ENCODE measurements at regions not wholly inside any gene's neighbourhood (a gene's known extent, or its start where the extent isn't known, plus 50 kb on each side); places are given as distances from the start of the nearest gene placed in this dataset.

DNA sequence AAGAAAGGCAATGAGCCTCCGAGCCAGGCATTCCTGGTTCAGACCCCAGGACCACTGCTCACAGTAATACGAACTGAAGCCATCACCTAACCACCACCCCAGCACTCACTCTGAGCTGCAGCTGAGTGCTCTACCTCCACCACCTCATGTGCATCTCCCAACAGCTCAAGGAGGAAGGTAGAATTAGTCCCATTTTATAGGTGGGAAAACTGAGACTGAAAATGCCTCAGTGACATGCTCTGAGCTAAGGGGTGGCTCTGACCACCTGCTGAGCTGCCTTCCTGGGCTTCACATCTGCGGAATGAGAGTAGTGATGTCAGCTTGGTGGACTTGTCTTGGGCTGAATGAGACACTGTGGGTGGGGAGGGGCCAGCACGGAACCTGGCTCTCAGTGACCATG lies 159.7 kb upstream of the UNC5B start:
- Histone ChIP-seq H3K9me3 (replicated peaks; ENCODE audit: low read length) (no peaks in the 10 kb centered on the region), H3K4me3 (ENCODE audit: low read length) (no peak overlapping the region), H3K9ac (ENCODE audit: low read depth, low read length) (no peak overlapping the region), H3K36me3 (ENCODE audit: insufficient read depth, low read length) (no peaks in the 10 kb centered on the region), H3K4me1 (ENCODE audit: control insufficient read depth, insufficient read depth, low read length) (no peaks in the 10 kb centered on the region), H3K4me2 (ENCODE audit: low read length) (no peak overlapping the region), H3K27me3 (ENCODE audit: control insufficient read depth, insufficient read depth, low read length) (peaks cover 41% of the 10 kb centered on the region)

DNA sequence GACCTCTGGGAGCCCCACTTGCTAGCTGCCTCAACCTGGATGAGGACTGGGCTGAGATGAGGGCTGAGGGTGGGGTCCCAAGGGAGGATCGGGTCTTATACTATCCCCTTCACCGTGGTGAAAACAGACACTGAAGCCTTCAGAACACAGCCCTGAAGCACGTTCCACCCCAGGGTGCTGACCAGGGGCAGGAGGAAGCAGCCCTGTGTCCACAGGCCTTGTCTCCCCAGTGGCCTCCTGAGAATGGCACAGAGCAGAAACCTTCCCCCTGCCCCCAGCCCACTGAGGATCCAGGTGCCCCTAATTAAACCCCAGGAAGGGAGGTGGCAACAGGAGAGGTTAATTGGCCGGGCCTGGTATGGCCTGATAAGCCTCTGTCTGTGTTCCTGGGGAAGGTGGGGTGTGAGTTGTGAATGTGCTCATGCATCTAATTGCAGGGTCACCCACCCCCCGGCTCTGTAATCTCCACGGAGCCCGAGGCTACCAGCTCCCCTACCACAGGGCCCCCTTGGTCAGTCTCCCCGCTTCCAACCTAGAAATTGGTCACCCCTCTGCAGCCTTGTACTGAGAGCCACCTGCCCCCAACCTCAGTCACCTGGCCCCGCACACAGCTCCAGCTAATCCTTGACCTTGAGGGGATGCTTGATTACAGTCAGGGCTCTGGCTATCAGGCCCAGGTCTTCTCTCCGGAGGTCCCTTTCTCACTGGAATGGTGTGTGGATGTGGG lies 159.0 kb upstream of the UNC5B start:
- Histone ChIP-seq H3K4me1 (ENCODE audit: control insufficient read depth, insufficient read depth, low read length) (no peaks in the 10 kb centered on the region), H3K9ac (ENCODE audit: low read depth, low read length) (no peak overlapping the region), H3K27me3 (ENCODE audit: control insufficient read depth, insufficient read depth, low read length) (peaks cover 47% of the 10 kb centered on the region), H3K4me2 (ENCODE audit: low read length) (no peak overlapping the region), H3K36me3 (ENCODE audit: insufficient read depth, low read length) (no peaks in the 10 kb centered on the region), H3K4me3 (ENCODE audit: low read length) (no peak overlapping the region), H3K9me3 (replicated peaks; ENCODE audit: low read length) (no peaks in the 10 kb centered on the region)

DNA sequence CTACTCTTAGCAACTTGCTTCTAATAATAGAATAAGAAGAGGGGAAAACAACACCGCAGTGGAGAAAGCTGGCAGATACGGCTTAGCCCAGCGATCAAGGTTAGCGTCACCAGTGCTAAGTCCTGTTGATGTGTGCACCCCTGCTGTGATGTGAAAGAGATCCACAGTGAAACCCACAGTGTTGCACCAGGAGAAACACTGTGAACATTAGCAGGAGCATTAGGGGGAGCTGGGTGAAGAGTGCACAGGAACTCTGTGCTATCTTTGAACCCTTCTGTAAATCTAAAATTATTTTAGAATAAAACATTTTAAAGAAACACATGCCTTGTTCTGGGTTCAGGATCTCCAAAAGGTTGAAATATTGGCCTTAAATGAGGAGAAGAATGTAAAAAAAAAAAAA lies 154.1 kb upstream of the UNC5B start:
- Histone ChIP-seq H3K9ac (ENCODE audit: low read depth, low read length) (no peak overlapping the region), H3K4me1 (ENCODE audit: control insufficient read depth, insufficient read depth, low read length) (no peaks in the 10 kb centered on the region), H3K4me2 (ENCODE audit: low read length) (no peak overlapping the region), H3K9me3 (replicated peaks; ENCODE audit: low read length) (no peaks in the 10 kb centered on the region), H3K27me3 (ENCODE audit: control insufficient read depth, insufficient read depth, low read length) (peaks cover 49% of the 10 kb centered on the region), H3K36me3 (ENCODE audit: insufficient read depth, low read length) (no peaks in the 10 kb centered on the region), H3K4me3 (ENCODE audit: low read length) (no peak overlapping the region)

DNA sequence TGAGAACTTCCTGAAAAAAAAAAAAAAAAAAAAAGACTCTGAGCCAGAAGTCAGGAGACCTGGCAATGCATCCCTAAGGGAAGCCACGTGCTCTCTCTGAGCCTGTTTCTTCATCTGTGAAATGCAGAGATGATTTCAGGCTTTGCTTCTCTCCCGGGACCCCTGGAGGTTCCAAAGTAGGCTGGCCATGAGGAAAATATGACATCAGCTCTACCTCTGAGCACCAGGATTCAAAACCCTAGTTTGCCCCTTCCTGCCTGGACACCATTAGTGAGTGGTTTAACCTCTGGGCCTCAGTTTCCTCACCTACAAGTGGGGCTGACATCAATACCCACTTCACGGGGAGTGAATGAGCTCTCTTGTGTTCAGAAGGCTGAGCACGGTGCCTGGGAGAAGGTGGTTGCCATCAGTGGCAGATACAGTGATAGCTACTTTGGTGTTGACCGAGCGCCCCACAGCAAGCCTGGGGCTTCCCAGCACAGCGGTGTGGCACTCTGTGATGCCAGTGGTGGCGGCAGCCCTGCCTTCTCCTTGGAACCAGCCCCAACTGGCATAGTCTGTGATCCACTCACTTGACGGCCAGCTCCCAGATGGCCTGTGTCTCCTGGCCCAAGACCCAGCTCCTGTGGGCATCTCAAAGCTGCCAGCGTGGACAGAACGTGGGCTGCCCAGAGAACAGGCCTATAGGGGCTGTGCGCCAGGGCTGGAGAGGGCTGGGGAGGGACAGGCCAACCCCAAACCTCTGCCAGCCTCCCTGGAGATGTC lies 153.1 kb upstream of the UNC5B start:
- no peaks in the 10 kb centered on the region for H3K4me1 ChIP-seq (ENCODE audit: control insufficient read depth, insufficient read depth, low read length)
- no peaks in the 10 kb centered on the region for H3K36me3 ChIP-seq (ENCODE audit: insufficient read depth, low read length)
- H3K27me3 ChIP-seq (ENCODE audit: control insufficient read depth, insufficient read depth, low read length), result peaks cover 49% of the 10 kb centered on the region
- no peak overlapping the region for H3K4me2 ChIP-seq (ENCODE audit: low read length)
- no peak overlapping the region for H3K4me3 ChIP-seq (ENCODE audit: low read length)
- H3K9me3 ChIP-seq (replicated peaks; ENCODE audit: low read length), result no peaks in the 10 kb centered on the region
- no peak overlapping the region for H3K9ac ChIP-seq (ENCODE audit: low read depth, low read length)

DNA sequence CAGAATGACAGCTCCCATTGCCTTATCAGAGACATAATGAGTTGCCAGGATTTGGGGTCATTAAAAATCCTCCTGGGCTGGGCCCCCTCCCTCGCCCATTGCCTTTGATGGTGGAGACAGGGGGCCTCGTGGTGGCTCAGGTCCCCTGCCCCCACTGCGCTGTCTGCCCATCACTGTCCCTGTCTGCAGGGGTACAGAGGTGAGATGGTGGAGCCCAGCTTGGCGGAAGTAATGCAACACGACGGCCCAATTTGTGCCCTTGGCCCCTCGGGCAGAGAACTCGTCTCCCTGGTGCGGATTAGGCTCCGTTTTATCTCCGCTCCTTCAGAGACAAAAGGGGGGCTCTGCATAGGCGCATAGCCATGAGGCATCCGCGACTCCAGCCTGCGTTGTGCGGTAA lies 152.4 kb upstream of the UNC5B start:
- peaks cover 49% of the 10 kb centered on the region for H3K27me3 ChIP-seq (ENCODE audit: control insufficient read depth, insufficient read depth, low read length)

DNA sequence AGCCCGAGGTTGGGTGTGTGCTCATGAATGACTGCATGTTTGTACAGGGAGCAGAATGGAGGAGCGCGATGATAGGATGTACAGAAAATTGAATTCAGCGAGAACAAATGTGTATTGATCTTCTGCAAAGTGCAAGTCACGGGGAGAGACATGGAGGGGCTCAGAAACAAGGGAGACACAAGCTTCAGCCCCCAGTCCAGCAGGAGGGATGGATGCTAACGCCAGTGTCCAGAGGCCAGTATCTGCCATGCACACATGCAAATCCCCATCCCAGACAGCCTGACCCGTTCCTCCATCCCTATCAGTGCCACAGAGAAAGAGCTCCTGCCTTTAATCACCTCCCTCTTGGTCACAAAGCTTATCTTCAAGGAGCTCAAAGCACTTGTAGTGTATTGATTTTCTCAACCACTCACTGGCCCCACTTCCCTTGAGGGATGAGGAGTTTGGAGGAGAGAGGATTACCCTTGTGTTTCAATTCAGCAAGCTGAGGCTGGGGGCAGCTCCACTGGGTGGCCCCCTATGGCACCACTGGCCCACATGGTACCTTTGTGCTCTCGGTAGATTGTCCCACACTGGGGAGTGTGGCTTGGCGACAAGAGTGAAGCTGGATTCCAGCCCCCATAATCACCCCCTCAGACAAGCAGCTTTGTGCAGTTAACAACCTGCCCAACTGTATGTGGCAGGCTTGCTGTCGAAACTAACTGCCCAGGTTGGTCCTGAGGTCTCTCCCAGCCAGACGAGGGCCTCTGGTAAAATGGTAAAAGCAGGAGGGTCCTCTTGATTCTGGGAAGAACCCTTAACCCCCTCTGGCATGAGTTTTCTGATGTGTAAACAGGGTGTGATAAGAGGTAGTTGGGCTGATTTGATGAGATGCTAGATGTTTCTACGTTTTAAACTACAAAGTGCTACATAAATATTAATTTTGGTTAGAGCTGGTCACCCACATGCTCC lies 151.6 kb upstream of the UNC5B start:
- Histone ChIP-seq H3K9me3 (replicated peaks; ENCODE audit: low read length) (no peaks in the 10 kb centered on the region), H3K4me3 (ENCODE audit: low read length) (no peak overlapping the region), H3K4me1 (ENCODE audit: control insufficient read depth, insufficient read depth, low read length) (no peaks in the 10 kb centered on the region), H3K27me3 (ENCODE audit: control insufficient read depth, insufficient read depth, low read length) (peaks cover 51% of the 10 kb centered on the region), H3K4me2 (ENCODE audit: low read length) (no peak overlapping the region), H3K36me3 (ENCODE audit: insufficient read depth, low read length) (no peaks in the 10 kb centered on the region), H3K9ac (ENCODE audit: low read depth, low read length) (no peak overlapping the region)

More for the DNA sequence above, 152.4 kb upstream of the UNC5B start:
- no peak overlapping the region for H3K4me3 ChIP-seq (ENCODE audit: low read length)
- no peak overlapping the region for H3K9ac ChIP-seq (ENCODE audit: low read depth, low read length)
- no peaks in the 10 kb centered on the region for H3K4me1 ChIP-seq (ENCODE audit: control insufficient read depth, insufficient read depth, low read length)
- H3K9me3 ChIP-seq (replicated peaks; ENCODE audit: low read length), result no peaks in the 10 kb centered on the region
- no peaks in the 10 kb centered on the region for H3K36me3 ChIP-seq (ENCODE audit: insufficient read depth, low read length)
- no peak overlapping the region for H3K4me2 ChIP-seq (ENCODE audit: low read length)

DNA sequence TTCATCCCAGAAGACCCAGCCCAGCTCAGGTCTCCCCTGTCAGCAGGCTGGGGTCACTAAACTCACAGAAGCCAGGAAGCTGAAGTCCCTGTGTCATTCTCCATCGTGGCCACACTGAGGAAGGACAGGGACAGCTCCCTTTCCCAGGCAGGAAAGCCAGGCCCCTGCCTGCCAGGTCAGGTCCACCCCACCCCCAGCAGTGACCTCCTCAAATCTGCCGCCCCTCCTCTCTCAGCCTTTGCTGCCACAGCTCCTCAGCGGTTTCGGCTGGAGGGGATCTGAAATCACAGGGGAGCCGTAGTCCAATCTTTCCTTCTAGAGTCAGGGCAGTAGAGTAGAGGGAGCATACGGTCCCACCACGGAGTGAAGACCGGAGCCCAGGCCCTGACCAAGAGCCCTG lies 150.9 kb upstream of the UNC5B start:
- Histone ChIP-seq H3K9me3 (replicated peaks; ENCODE audit: low read length) (no peaks in the 10 kb centered on the region), H3K4me2 (ENCODE audit: low read length) (no peak overlapping the region), H3K27me3 (ENCODE audit: control insufficient read depth, insufficient read depth, low read length) (peaks cover 50% of the 10 kb centered on the region), H3K4me1 (ENCODE audit: control insufficient read depth, insufficient read depth, low read length) (no peaks in the 10 kb centered on the region), H3K4me3 (ENCODE audit: low read length) (no peak overlapping the region), H3K36me3 (ENCODE audit: insufficient read depth, low read length) (no peaks in the 10 kb centered on the region), H3K9ac (ENCODE audit: low read depth, low read length) (no peak overlapping the region)

DNA sequence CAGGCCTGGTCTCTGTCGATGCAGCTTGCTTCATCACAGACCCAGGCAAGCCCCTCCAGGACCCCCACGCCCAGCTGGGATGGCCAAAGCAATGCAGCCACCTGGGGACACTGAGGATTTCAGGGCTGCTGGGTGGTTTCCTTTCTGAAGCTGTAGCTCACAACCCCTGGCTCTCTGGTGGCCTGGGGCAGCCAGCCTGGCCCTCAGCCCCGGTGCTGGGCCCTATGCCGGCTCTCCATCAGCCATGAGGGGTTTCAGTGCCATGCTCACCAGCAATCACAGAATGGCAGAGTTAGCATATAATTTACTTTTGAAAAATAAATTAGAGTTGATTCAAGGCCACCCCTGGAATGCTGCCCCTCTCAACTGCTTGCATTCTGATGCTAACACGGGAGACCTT lies 150.2 kb upstream of the UNC5B start:
- no peaks in the 10 kb centered on the region for H3K9me3 ChIP-seq (replicated peaks; ENCODE audit: low read length)
- H3K4me1 ChIP-seq (ENCODE audit: control insufficient read depth, insufficient read depth, low read length), result no peaks in the 10 kb centered on the region
- H3K4me2 ChIP-seq (ENCODE audit: low read length), result no peak overlapping the region
- no peak overlapping the region for H3K9ac ChIP-seq (ENCODE audit: low read depth, low read length)
- H3K36me3 ChIP-seq (ENCODE audit: insufficient read depth, low read length), result no peaks in the 10 kb centered on the region
- no peak overlapping the region for H3K4me3 ChIP-seq (ENCODE audit: low read length)
- H3K27me3 ChIP-seq (ENCODE audit: control insufficient read depth, insufficient read depth, low read length), result peaks cover 48% of the 10 kb centered on the region

DNA sequence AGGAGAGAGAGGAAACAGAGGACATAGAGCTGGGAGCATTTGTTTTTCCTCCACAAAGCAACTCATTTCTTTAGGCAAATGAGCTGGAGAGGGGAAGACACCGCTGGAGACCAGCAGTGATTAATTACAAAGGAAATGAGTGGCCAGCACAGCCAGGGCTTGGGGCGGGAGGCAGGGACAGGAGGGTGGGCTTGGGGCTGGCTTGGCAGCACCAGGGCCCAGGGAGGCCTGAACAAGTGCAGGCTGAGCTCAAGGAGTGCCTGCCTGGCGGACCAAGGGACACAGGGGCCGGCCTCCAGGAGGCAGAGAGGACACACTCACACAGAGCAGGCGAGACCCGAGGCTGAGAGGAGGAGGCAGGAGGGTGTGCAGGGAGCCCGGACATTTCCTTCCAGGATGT lies 149.0 kb upstream of the UNC5B start:
- Histone ChIP-seq H3K36me3 (ENCODE audit: insufficient read depth, low read length) (no peaks in the 10 kb centered on the region), H3K4me2 (ENCODE audit: low read length) (no peak overlapping the region), H3K9ac (ENCODE audit: low read depth, low read length) (no peak overlapping the region), H3K4me3 (ENCODE audit: low read length) (no peak overlapping the region), H3K27me3 (ENCODE audit: control insufficient read depth, insufficient read depth, low read length) (peaks cover 40% of the 10 kb centered on the region), H3K9me3 (replicated peaks; ENCODE audit: low read length) (no peaks in the 10 kb centered on the region), H3K4me1 (ENCODE audit: control insufficient read depth, insufficient read depth, low read length) (no peaks in the 10 kb centered on the region)

DNA sequence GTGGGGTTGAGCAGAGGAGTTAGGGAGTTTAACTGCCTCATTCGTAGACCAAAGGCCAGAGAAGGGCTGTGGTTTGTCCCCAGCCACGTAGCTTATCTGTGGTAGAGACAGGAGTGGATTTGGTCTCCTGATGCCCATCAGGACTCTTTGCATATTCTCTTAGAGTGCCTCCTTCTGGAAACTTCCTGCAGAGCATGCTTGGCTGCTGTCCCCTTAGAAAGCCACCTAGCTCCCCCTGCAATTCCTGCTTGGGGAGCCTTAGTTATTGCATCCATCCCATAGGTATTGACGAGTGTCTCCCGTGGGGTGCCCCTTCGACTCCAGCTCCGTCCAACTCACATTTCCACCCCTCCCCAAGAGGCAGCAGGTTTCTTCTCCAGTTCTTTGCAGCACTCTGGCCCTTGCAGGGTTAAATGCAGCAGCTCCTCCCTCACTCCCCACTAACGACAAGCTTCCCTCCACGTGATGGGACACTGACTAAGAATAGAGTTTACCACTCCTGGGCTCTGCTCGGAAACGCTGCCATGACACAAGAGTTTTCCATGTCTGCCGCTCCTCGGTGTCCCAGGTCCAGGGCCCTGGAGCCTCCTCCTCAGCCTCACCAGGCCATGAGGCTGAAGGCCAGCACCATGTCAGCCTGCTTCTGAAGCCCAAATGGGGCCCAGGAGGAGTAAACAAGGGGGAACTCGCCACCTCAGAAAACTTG lies 147.8 kb upstream of the UNC5B start:
- no peaks in the 10 kb centered on the region for H3K9me3 ChIP-seq (replicated peaks; ENCODE audit: low read length)
- H3K27me3 ChIP-seq (ENCODE audit: control insufficient read depth, insufficient read depth, low read length), result peaks cover 28% of the 10 kb centered on the region
- H3K4me2 ChIP-seq (ENCODE audit: low read length), result no peak overlapping the region
- no peak overlapping the region for H3K9ac ChIP-seq (ENCODE audit: low read depth, low read length)
- H3K36me3 ChIP-seq (ENCODE audit: insufficient read depth, low read length), result no peaks in the 10 kb centered on the region
- H3K4me3 ChIP-seq (ENCODE audit: low read length), result no peak overlapping the region
- peaks cover 4% of the 10 kb centered on the region for H3K4me1 ChIP-seq (ENCODE audit: control insufficient read depth, insufficient read depth, low read length)

DNA sequence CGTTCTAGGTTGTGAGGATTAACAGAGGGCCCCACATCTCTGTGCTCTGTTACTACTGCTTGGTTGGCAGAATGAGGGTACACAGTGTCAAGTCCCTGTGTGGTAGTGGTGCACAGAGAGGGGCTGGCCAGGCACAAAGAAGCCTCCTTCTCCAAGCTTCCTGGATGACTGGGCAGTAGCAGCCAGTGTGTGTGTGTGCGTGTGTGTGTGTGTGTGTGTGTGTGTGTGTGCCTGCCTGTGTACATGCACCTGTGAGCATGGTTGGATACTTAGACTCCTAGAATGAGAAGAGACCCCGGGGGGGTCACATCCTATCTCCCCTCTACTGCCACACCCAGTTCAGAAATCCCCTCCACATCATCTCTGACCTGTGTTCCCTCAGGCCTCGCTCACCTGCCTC lies 146.7 kb upstream of the UNC5B start:
- Histone ChIP-seq H3K27me3 (ENCODE audit: control insufficient read depth, insufficient read depth, low read length) (peaks cover 20% of the 10 kb centered on the region), H3K4me3 (ENCODE audit: low read length) (no peak overlapping the region), H3K4me2 (ENCODE audit: low read length) (no peak overlapping the region), H3K4me1 (ENCODE audit: control insufficient read depth, insufficient read depth, low read length) (peaks cover 4% of the 10 kb centered on the region), H3K36me3 (ENCODE audit: insufficient read depth, low read length) (no peaks in the 10 kb centered on the region), H3K9ac (ENCODE audit: low read depth, low read length) (no peak overlapping the region), H3K9me3 (replicated peaks; ENCODE audit: low read length) (no peaks in the 10 kb centered on the region)
